ENCODE measurements at regions not wholly inside any gene's neighbourhood (a gene's known extent, or its start where the extent isn't known, plus 50 kb on each side); places are given as distances from the start of the nearest gene placed in this dataset.

DNA sequence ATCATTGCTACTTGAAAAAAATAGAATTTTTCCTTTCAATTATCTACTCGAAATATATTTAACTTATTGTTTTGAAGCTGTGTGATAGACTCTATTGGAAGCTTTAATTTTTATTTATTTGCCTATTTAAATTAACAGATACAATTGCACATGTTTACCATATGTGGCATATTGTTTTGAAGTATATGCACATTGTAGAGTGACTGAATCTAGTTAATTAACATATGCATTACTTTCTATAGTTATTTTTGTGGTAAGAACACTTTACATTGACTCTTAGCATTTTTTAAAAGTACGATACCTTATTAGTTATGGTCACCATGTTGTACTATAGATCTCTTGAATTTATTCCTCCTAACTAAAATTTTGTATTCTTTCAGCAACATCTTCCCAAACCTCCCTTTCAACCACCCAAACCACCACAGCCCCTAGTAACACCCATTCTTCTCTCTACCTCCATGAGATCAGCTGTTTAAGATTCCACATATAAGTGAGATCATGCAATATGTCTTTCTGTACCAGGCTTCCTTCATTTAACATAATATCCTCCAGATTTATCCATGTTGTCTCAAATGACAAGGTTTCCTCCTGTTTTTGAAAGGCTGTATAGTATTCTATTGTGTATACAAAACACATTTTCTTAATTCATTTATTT is 58.5 kb upstream of the SPHKAP start:
- no peaks in the 10 kb centered on the region for H3K36me3 ChIP-seq (replicated peaks in 1 of 2)
- H3K9me3 ChIP-seq (replicated peaks in 1 of 3), result no peaks in the 10 kb centered on the region
- H3K27me3 ChIP-seq, result no peaks in the 10 kb centered on the region
- H3K27ac ChIP-seq, result no peak overlapping the region
- intact Hi-C loops (cut with DNase I), result no loop called here
- H3K4me3 ChIP-seq, result no peak overlapping the region
- no peaks in the 10 kb centered on the region for H3K4me1 ChIP-seq (replicated peaks in 1 of 2)
- no peak for DNase-seq
- TF ChIP-seq POLR2A (IDR thresholded peaks at IDR 0.05), result no peak
- TF ChIP-seq, protein P1, sequence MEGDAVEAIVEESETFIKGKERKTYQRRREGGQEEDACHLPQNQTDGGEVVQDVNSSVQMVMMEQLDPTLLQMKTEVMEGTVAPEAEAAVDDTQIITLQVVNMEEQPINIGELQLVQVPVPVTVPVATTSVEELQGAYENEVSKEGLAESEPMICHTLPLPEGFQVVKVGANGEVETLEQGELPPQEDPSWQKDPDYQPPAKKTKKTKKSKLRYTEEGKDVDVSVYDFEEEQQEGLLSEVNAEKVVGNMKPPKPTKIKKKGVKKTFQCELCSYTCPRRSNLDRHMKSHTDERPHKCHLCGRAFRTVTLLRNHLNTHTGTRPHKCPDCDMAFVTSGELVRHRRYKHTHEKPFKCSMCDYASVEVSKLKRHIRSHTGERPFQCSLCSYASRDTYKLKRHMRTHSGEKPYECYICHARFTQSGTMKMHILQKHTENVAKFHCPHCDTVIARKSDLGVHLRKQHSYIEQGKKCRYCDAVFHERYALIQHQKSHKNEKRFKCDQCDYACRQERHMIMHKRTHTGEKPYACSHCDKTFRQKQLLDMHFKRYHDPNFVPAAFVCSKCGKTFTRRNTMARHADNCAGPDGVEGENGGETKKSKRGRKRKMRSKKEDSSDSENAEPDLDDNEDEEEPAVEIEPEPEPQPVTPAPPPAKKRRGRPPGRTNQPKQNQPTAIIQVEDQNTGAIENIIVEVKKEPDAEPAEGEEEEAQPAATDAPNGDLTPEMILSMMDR (IDR thresholded peaks at IDR 0.05), result no peak
- whole genome bisulfite sequencing, 4 donors, result 66 to 74% (median 69%) methylated on average over 2 of the region's 2 CpGs

DNA sequence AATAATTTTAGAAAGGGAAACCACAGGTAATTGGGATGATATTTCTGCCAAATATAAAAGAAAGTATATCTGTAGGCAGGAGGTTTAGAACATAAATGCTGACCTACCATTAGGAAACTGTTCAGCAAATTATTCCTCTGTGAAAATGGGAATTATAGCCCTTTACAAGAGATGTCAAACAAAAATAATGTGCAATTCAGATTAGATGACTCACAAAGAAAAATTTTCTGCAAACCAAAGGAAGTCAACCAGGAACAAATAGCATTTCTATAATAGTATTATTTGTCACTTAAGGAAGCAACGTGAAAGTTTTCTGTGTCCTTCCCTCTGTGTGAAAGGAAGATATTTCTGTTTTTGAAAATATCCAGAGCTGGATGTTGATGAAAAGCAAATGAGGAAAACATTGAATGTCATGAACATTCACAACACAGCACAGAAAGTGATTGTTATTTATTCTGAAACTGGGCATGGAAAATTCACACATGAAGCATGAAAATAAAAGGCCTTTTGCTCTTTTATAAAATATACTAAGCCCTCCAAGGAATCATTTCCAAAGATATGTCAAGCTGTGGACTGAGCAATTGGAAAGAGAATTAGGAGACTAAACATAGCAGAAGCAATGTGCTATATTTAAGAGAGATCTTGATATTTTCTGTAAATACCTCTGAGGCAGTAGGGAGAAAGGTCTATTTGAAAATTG is 57.9 kb upstream of the SPHKAP start:
- no peak overlapping the region for H3K4me3 ChIP-seq
- no peaks in the 10 kb centered on the region for H3K36me3 ChIP-seq (replicated peaks in 1 of 2)
- intact Hi-C loops (cut with DNase I), result no loop called here
- WGBS, 4 donors, result 30 to 67% (median 46%) methylated on average over 1 of the region's 1 CpG
- H3K4me1 ChIP-seq (replicated peaks in 1 of 2), result no peaks in the 10 kb centered on the region
- no peaks in the 10 kb centered on the region for H3K27me3 ChIP-seq
- H3K9me3 ChIP-seq (replicated peaks in 1 of 3), result no peaks in the 10 kb centered on the region
- TF ChIP-seq, protein P1 (IDR thresholded peaks at IDR 0.05), result no peak
- TF ChIP-seq POLR2A (IDR thresholded peaks at IDR 0.05), result no peak
- no peak overlapping the region for H3K27ac ChIP-seq
- no peak for DNase-seq
